ENCODE measurements at regions not wholly inside any gene's neighbourhood (a gene's known extent, or its start where the extent isn't known, plus 50 kb on each side); places are given as distances from the start of the nearest gene placed in this dataset.
"Not testable (repeated sequence)": the region's sequence is repeated elsewhere in the genome, so short reads cannot be mapped to it uniquely, and the experiment has no call there.

GRCh38 chrX:74065831-74066390 is 213.4 kb upstream of the XIST start:
- TF ChIP-seq CTCF (IDR thresholded peaks at IDR 0.05; ENCODE audit: low read depth, low read length), result no peak
- no peaks in the 10 kb centered on the region for H3K9me3 ChIP-seq (ENCODE audit: low read depth)
- no peak overlapping the region for H3K27ac ChIP-seq
- no peak for DNase-seq (ENCODE audit: low read depth in 1 of 2, low spot score in 1 of 2)
- H3K27me3 ChIP-seq, result no peaks in the 10 kb centered on the region
- no peak overlapping the region for H3K4me3 ChIP-seq
- no peaks in the 10 kb centered on the region for H3K4me1 ChIP-seq (ENCODE audit: low read depth)
- no peaks in the 10 kb centered on the region for H3K36me3 ChIP-seq

GRCh38 chrX:74063426-74064155 is 211.1 kb upstream of the XIST start:
- Histone ChIP-seq H3K27ac (no peak overlapping the region), H3K9me3 (ENCODE audit: low read depth) (no peaks in the 10 kb centered on the region), H3K36me3 (no peaks in the 10 kb centered on the region), H3K4me3 (no peak overlapping the region), H3K4me1 (ENCODE audit: low read depth) (no peaks in the 10 kb centered on the region), H3K27me3 (no peaks in the 10 kb centered on the region)
- TF ChIP-seq CTCF (IDR thresholded peaks at IDR 0.05; ENCODE audit: low read depth, low read length), result no peak
- DNase-seq (ENCODE audit: low read depth in 1 of 2, low spot score in 1 of 2), result no peak

GRCh38 chrX:74061879-74062278 is 209.4 kb upstream of the XIST start:
- TF ChIP-seq CTCF (IDR thresholded peaks at IDR 0.05; ENCODE audit: low read depth, low read length), result no peak
- Histone ChIP-seq H3K36me3 (no peaks in the 10 kb centered on the region), H3K4me3 (no peak overlapping the region), H3K4me1 (ENCODE audit: low read depth) (no peaks in the 10 kb centered on the region), H3K27ac (no peak overlapping the region), H3K27me3 (no peaks in the 10 kb centered on the region), H3K9me3 (ENCODE audit: low read depth) (no peaks in the 10 kb centered on the region)
- no peak for DNase-seq (ENCODE audit: low read depth in 1 of 2, low spot score in 1 of 2)

- TF ChIP-seq CTCF (IDR thresholded peaks at IDR 0.05; ENCODE audit: low read depth, low read length), result no peak
- DNase-seq (ENCODE audit: low read depth in 1 of 2, low spot score in 1 of 2), result no peak
- H3K4me1 ChIP-seq (ENCODE audit: low read depth), result no peaks in the 10 kb centered on the region
- H3K36me3 ChIP-seq, result no peaks in the 10 kb centered on the region
- H3K4me3 ChIP-seq, result no peak overlapping the region
- no peak overlapping the region for H3K27ac ChIP-seq
- H3K27me3 ChIP-seq, result no peaks in the 10 kb centered on the region
- H3K9me3 ChIP-seq (ENCODE audit: low read depth), result no peaks in the 10 kb centered on the region
These were observed 196.6 kb upstream of the XIST start for GRCh38 chrX:74049126-74049525.

- not testable (repeated sequence) for H3K27me3 ChIP-seq; H3K9me3 ChIP-seq (ENCODE audit: low read depth); DNase-seq (ENCODE audit: low read depth in 1 of 2, low spot score in 1 of 2); H3K4me1 ChIP-seq (ENCODE audit: low read depth); H3K36me3 ChIP-seq; H3K4me3 ChIP-seq; H3K27ac ChIP-seq
These were observed 181.6 kb upstream of the XIST start for GRCh38 chrX:74034066-74034465.

- DNase-seq (ENCODE audit: low read depth in 1 of 2, low spot score in 1 of 2); H3K27ac ChIP-seq; H3K4me3 ChIP-seq; H3K27me3 ChIP-seq; H3K36me3 ChIP-seq; H3K4me1 ChIP-seq (ENCODE audit: low read depth); H3K9me3 ChIP-seq (ENCODE audit: low read depth): not testable (repeated sequence)
These were observed 179.0 kb upstream of the XIST start for GRCh38 chrX:74031527-74031926.

GRCh38 chrX:74030766-74031165 is 178.3 kb upstream of the XIST start:
- H3K36me3 ChIP-seq; H3K4me3 ChIP-seq; H3K9me3 ChIP-seq (ENCODE audit: low read depth); DNase-seq (ENCODE audit: low read depth in 1 of 2, low spot score in 1 of 2); H3K4me1 ChIP-seq (ENCODE audit: low read depth); H3K27ac ChIP-seq; H3K27me3 ChIP-seq: not testable (repeated sequence)

GRCh38 chrX:74025145-74025544 is 172.6 kb upstream of the XIST start:
- H3K27ac ChIP-seq; H3K27me3 ChIP-seq; DNase-seq (ENCODE audit: low read depth in 1 of 2, low spot score in 1 of 2); H3K9me3 ChIP-seq (ENCODE audit: low read depth); H3K4me1 ChIP-seq (ENCODE audit: low read depth); H3K36me3 ChIP-seq; H3K4me3 ChIP-seq: not testable (repeated sequence)
